Endothelial cell of umbilical vein (primary cell): ENCODE measurements at regions not wholly inside any gene's neighbourhood (a gene's known extent, or its start where the extent isn't known, plus 50 kb on each side); places are given as distances from the start of the nearest gene placed in this dataset.

ENCODE experiments used
- BruUV-seq: library from RNA; stranded (reverse); fragments of 400-500 nt; replicated peaks from 2 replicates; lab custom pipeline; 2021; lab: Mats Ljungman, UMichigan
- CTCF ChIA-PET: fragments of 300-600, 350-600 bp; sonication (Branson Sonifier 250); formaldehyde crosslinking; loops from one replicate; lab custom pipeline; 2021; ENCODE audit warnings: antibody characterized with exemption, inconsistent platforms; lab: Charles Lee
- POLR2A ChIA-PET: fragments of 300-600, 350-600 bp; sonication (Branson Sonifier 250); formaldehyde crosslinking; loops from one replicate; lab custom pipeline; 2021; ENCODE audit warnings: antibody characterized with exemption, inconsistent platforms; lab: Charles Lee
- DNase-seq: peaks from one replicate; pipeline ENCODE4 v3.0.0-alpha.2; 2011; ENCODE audit warnings: low read depth, low spot score
- FAIRE-seq: peaks from 2 replicates; lab custom pipeline; 2011; peaks lifted over from hg19 to GRCh38; lab: Jason Lieb, UNC
- H2AFZ ChIP-seq: 2 replicates; pipeline ENCODE4 v1.6.0; 2012; ENCODE audit warnings: low read depth, low read length, control low read depth, inconsistent platforms
- H3K27ac ChIP-seq: 2 replicates; pipeline ENCODE4 v1.5.1; 2011; ENCODE audit warnings: low read depth, mild to moderate bottlenecking, control low read depth, low read length, moderate library complexity; ENCODE audit not compliant: insufficient read depth
- H3K27me3 ChIP-seq, 2 experiments: 2 replicates each; pipeline versions ENCODE4 v1.6.0 to v1.6.1; 2011; ENCODE audit warnings: low read length in 2 of 2, mixed read lengths in 1 of 2; ENCODE audit not compliant: control insufficient read depth in 2 of 2, insufficient read depth in 2 of 2
- H3K36me3 ChIP-seq, 2 experiments: 2 replicates in 1 of 2; 3 replicates in 1 of 2; pipeline ENCODE4 v1.5.1; 2011; ENCODE audit warnings: low read length in 2 of 2, mild to moderate bottlenecking in 1 of 2, moderate library complexity in 1 of 2; ENCODE audit not compliant: control insufficient read depth in 2 of 2, insufficient read depth in 2 of 2; ENCODE audit errors: extremely low read depth in 1 of 2
- H3K4me1 ChIP-seq: 3 replicates; pipeline ENCODE4 v1.5.1; 2011; ENCODE audit warnings: mild to moderate bottlenecking, low read length; ENCODE audit not compliant: control insufficient read depth, insufficient read depth; ENCODE audit errors: extremely low read depth
- H3K4me2 ChIP-seq: 2 replicates; pipeline ENCODE4 v1.6.1; 2011; ENCODE audit warnings: low read length, control low read depth, mixed read lengths; ENCODE audit not compliant: insufficient read depth
- H3K4me3 ChIP-seq, 3 experiments: fragments of 200-600 bp in 1 of 3; sonication (generic), shearing (Covaris generic) in 1 of 3; replicated peaks in 1 of 3; 2 replicates each; pipeline ENCODE4 v1.5.1; 2011 to 2016; ENCODE audit warnings: control low read depth in 3 of 3, low read length in 3 of 3, mild to moderate bottlenecking in 2 of 3, inconsistent platforms in 1 of 3, low read depth in 1 of 3, moderate library complexity in 1 of 3; ENCODE audit not compliant: insufficient read depth in 1 of 3
- H3K79me2 ChIP-seq: 2 replicates; pipeline ENCODE4 v1.6.0; 2012; ENCODE audit warnings: low read length, inconsistent platforms; ENCODE audit not compliant: control insufficient read depth, insufficient read depth
- H3K9ac ChIP-seq: replicated peaks from 2 replicates; pipeline ENCODE3; 2011; ENCODE audit warnings: low read length, control low read depth; ENCODE audit not compliant: insufficient read depth; ENCODE audit errors: extremely low read depth
- H3K9me1 ChIP-seq: replicated peaks from 3 replicates; pipeline ENCODE4 v1.6.0; 2011; ENCODE audit warnings: mild to moderate bottlenecking, low read length; ENCODE audit not compliant: control insufficient read depth, insufficient read depth; ENCODE audit errors: extremely low read depth
- H3K9me3 ChIP-seq: replicated peaks from 2 replicates; pipeline ENCODE4 v1.5.1; 2012; ENCODE audit warnings: low read length, inconsistent platforms; ENCODE audit not compliant: control insufficient read depth, insufficient read depth
- H4K20me1 ChIP-seq: replicated peaks from 2 replicates; pipeline ENCODE3; 2011; ENCODE audit warnings: mild to moderate bottlenecking, low read length; ENCODE audit not compliant: control insufficient read depth, insufficient read depth; ENCODE audit errors: extremely low read depth
- EZH2 ChIP-seq: IDR thresholded peaks from 2 replicates; pipeline ENCODE4 v1.6.1; 2012; ENCODE audit warnings: borderline replicate concordance, low read depth, mild to moderate bottlenecking, moderate library complexity, low read length, inconsistent platforms; ENCODE audit not compliant: severe bottlenecking
- FOS ChIP-seq: IDR thresholded peaks from 2 replicates; pipeline ENCODE4 v1.6.1; 2011; ENCODE audit warnings: mild to moderate bottlenecking, low read length, moderate library complexity, borderline replicate concordance; ENCODE audit not compliant: insufficient read depth
- GATA2 ChIP-seq: IDR thresholded peaks from 2 replicates; pipeline ENCODE4 v1.7.0; 2011; ENCODE audit warnings: low read depth, mild to moderate bottlenecking, moderate library complexity, mixed read lengths, low read length; ENCODE audit not compliant: insufficient read length, insufficient read depth
- JUN ChIP-seq: IDR thresholded peaks from 2 replicates; pipeline ENCODE4 v1.6.1; 2011; ENCODE audit warnings: borderline replicate concordance, low read depth; ENCODE audit not compliant: insufficient read length, insufficient read depth
- MYC ChIP-seq: IDR thresholded peaks from one replicate; pipeline ENCODE4 v1.6.1; 2011; ENCODE audit warnings: mild to moderate bottlenecking, low read depth, low read length
- POLR2A ChIP-seq: IDR thresholded peaks from 2 replicates; pipeline ENCODE4 v1.6.1; 2012; ENCODE audit warnings: low read depth, mild to moderate bottlenecking, control low read depth, low read length
- POLR2AphosphoS5 ChIP-seq: IDR thresholded peaks from 2 replicates; pipeline ENCODE4 v1.6.1; 2012; ENCODE audit warnings: low read depth, mild to moderate bottlenecking, control low read depth, low read length, moderate library complexity; ENCODE audit not compliant: insufficient read depth
- dilution Hi-C: fragments of 300-500 bp; cut with MboI; formaldehyde crosslinking; loops from one replicate; pipeline ENCODE4 v1.15.0; 2019; ENCODE audit warnings: low sequenced_read_pairs; ENCODE audit not compliant: extremely low pct_ligation_motif_present
- intact Hi-C: fragments of 100-400 bp; cut with micrococcal nuclease; formaldehyde crosslinking; loops from one replicate; pipeline ENCODE4 v1.10.0; 2022
- TF ChIP-seq, protein P1 (sequence below): IDR thresholded peaks from 2 replicates; pipeline ENCODE4 v1.6.1; 2011; ENCODE audit not compliant: insufficient read depth, insufficient read length
- TF ChIP-seq, protein P2 (sequence below), 2 donors: IDR thresholded peaks; 1 replicate in 1 of 2; 2 replicates in 1 of 2; pipeline ENCODE4 v1.5.1; 2011; ENCODE audit warnings: low read length in 2 of 2, mild to moderate bottlenecking in 2 of 2, moderate library complexity in 2 of 2, control low read depth in 1 of 2, inconsistent platforms in 1 of 2, low read depth in 1 of 2; ENCODE audit not compliant: insufficient read depth in 1 of 2; ENCODE audit errors: extremely low read depth in 1 of 2

DNA sequence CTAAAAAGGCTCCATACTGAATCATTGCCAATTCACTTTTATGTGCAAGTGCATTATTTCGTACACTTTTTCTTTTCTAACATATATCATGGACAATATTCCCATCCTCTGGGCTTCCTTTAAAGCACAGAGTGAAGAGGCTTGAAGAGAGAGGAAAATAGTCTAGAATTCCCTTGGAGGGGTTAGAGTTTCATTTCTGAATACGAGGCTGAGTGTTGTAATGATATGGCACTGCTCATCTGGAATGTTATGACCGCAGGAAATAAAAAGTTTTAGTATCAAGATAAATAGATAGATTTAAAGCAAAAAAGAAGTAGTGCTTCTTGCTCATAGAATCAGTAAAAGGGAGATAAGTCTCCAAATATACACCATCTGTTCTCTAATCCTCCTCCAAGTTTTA lies 412.3 kb upstream of the SLITRK1 start:
- H3K4me1 ChIP-seq, result no peaks in the 10 kb centered on the region
- no peaks in the 10 kb centered on the region for H3K79me2 ChIP-seq
- H2AFZ ChIP-seq, result no peak overlapping the region
- no peak overlapping the region for H3K4me2 ChIP-seq
- ChIA-PET POLR2A (no interaction called here), CTCF (no interaction called here)
- dilution Hi-C loops (no loop called here), intact Hi-C loops (no loop called here)
- H4K20me1 ChIP-seq, result no peaks in the 10 kb centered on the region
- no TSS peak for BruUV-seq
- FAIRE-seq (no peak), DNase-seq (no peak)
- TF ChIP-seq JUN (no peak), GATA2 (no peak), EZH2 (no peak), POLR2AphosphoS5 (no peak), POLR2A (no peak), MYC (no peak), FOS (no peak)
- TF ChIP-seq, protein P1, sequence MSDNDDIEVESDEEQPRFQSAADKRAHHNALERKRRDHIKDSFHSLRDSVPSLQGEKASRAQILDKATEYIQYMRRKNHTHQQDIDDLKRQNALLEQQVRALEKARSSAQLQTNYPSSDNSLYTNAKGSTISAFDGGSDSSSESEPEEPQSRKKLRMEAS, result no peak
- TF ChIP-seq, protein P2, sequence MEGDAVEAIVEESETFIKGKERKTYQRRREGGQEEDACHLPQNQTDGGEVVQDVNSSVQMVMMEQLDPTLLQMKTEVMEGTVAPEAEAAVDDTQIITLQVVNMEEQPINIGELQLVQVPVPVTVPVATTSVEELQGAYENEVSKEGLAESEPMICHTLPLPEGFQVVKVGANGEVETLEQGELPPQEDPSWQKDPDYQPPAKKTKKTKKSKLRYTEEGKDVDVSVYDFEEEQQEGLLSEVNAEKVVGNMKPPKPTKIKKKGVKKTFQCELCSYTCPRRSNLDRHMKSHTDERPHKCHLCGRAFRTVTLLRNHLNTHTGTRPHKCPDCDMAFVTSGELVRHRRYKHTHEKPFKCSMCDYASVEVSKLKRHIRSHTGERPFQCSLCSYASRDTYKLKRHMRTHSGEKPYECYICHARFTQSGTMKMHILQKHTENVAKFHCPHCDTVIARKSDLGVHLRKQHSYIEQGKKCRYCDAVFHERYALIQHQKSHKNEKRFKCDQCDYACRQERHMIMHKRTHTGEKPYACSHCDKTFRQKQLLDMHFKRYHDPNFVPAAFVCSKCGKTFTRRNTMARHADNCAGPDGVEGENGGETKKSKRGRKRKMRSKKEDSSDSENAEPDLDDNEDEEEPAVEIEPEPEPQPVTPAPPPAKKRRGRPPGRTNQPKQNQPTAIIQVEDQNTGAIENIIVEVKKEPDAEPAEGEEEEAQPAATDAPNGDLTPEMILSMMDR (IDR thresholded peaks at IDR 0.05; ENCODE audit: extremely low read depth in 1 of 2, insufficient read depth in 1 of 2, low read depth in 1 of 2, low read length in 2 of 2), result no peak
- no peak overlapping the region for H3K9ac ChIP-seq
- H3K27ac ChIP-seq, result no peak overlapping the region
- no peaks in the 10 kb centered on the region for H3K27me3 ChIP-seq
- H3K4me3 ChIP-seq, result no peak overlapping the region
- H3K9me1 ChIP-seq, result no peaks in the 10 kb centered on the region
- peaks cover 5% of the 10 kb centered on the region for H3K9me3 ChIP-seq
- no peaks in the 10 kb centered on the region for H3K36me3 ChIP-seq
